ENCODE measurements at regions not wholly inside any gene's neighbourhood (a gene's known extent, or its start where the extent isn't known, plus 50 kb on each side); places are given as distances from the start of the nearest gene placed in this dataset.

DNA sequence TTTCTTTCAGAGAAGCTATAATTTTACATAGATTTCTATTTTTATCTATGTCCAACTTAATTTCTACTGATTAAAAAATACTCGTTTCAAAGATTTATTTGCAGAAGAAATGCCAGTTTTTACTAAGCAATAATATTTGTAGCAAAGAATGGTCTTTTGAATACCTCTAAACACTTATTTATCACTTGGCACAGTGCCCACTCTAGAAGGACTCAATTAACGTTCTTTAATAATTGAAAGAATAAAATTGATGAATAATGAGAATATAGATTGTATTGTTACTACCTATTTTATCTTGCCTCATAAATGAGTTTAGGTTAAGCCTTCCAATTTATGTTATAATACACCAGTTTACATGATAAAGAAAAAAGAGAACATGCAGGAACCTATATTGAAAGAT, 889.7 kb upstream of the CDH9 start:
- TF ChIP-seq CHD2 (IDR thresholded peaks at IDR 0.05; ENCODE audit: low read length, partially characterized antibody) (no peak), CTCF (IDR thresholded peaks at IDR 0.05) (no peak), RAD21 (IDR thresholded peaks at IDR 0.05; ENCODE audit: low read length) (no peak)

Data from SK-N-SH (cell line).